ENCODE measurements at regions not wholly inside any gene's neighbourhood (a gene's known extent, or its start where the extent isn't known, plus 50 kb on each side); places are given as distances from the start of the nearest gene placed in this dataset.
"Not testable (repeated sequence)": the region's sequence is repeated elsewhere in the genome, so short reads cannot be mapped to it uniquely, and the experiment has no call there.

DNA sequence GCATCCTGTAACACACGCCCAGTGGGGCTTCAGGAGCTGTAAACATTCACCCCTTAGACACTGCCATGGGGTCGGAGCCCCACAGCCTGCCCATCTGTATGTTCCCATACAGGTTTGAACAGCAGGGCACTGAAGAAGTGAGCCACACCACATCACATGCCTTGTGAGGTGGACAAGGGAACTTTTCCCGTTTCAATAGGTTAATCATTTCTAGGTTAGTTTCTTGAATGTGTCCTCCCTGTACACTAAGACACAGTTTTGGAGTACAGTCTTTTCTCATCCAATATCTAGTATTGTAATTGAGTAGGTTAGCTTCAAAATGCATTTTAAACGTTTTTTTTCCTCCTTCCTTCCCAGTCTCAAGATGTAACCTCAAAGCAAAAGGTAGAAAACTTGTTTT is 700.2 kb upstream of the PCDH20 start:
- no peak for DNase-seq
- Histone ChIP-seq H3K4me3 (ENCODE audit: low read depth, low read length) (no peak overlapping the region), H3K27ac (no peak overlapping the region), H3K27me3 (ENCODE audit: insufficient read depth, low read depth, severe bottlenecking) (no peaks in the 10 kb centered on the region), H3K9me3 (ENCODE audit: severe bottlenecking) (no peaks in the 10 kb centered on the region), H3K36me3 (no peaks in the 10 kb centered on the region)
- TF ChIP-seq, protein P1, sequence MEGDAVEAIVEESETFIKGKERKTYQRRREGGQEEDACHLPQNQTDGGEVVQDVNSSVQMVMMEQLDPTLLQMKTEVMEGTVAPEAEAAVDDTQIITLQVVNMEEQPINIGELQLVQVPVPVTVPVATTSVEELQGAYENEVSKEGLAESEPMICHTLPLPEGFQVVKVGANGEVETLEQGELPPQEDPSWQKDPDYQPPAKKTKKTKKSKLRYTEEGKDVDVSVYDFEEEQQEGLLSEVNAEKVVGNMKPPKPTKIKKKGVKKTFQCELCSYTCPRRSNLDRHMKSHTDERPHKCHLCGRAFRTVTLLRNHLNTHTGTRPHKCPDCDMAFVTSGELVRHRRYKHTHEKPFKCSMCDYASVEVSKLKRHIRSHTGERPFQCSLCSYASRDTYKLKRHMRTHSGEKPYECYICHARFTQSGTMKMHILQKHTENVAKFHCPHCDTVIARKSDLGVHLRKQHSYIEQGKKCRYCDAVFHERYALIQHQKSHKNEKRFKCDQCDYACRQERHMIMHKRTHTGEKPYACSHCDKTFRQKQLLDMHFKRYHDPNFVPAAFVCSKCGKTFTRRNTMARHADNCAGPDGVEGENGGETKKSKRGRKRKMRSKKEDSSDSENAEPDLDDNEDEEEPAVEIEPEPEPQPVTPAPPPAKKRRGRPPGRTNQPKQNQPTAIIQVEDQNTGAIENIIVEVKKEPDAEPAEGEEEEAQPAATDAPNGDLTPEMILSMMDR (IDR thresholded peaks at IDR 0.05; ENCODE audit: low read depth, low read length): no peak

DNA sequence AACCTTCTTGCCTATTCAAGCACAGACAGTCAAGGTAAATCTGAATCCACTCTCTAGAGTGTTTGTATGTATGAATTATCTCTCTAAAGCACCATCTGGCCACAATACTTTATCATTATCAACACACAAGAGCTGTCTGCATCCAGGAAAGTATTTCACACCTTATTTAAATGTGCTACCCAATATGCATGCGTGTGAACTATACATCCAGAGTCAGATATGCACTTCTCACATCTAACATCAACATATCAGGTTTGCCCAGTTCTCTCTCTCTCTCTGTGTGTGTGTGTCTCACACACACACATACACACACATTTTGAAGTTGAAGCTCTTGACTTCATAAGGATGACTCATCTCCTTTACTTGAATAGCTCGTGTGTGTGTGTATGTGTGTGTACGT is 697.5 kb upstream of the PCDH20 start:
- H3K36me3 ChIP-seq: no peaks in the 10 kb centered on the region
- H3K4me3 ChIP-seq (ENCODE audit: low read depth, low read length): no peak overlapping the region
- no peaks in the 10 kb centered on the region for H3K9me3 ChIP-seq (ENCODE audit: severe bottlenecking)
- no peak overlapping the region for H3K27ac ChIP-seq
- H3K27me3 ChIP-seq (ENCODE audit: insufficient read depth, low read depth, severe bottlenecking): no peaks in the 10 kb centered on the region
- no peak for DNase-seq
- TF ChIP-seq, protein P1 (IDR thresholded peaks at IDR 0.05; ENCODE audit: low read depth, low read length): no peak

DNA sequence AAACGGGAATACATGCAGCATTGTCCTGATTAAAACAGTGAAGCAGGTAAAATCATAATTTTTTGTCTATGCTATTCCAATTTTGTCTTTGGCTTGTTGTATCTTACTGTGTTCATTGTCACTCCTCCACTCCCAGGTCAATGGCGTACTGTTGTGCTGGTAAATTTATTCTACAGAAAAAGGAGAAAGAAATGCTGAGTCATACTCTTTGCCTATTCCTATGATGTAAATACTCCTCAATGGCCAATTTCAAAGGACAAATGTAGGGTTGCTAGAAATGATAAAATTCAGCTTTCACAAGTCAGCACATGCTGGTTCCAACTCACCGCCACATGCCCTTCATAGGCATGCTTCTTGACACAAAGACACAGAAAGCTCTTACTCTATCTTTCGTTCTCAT is 694.4 kb upstream of the PCDH20 start:
- TF ChIP-seq, protein P1 (IDR thresholded peaks at IDR 0.05; ENCODE audit: low read depth, low read length): no peak
- Histone ChIP-seq H3K9me3 (ENCODE audit: severe bottlenecking) (no peaks in the 10 kb centered on the region), H3K4me3 (ENCODE audit: low read depth, low read length) (no peak overlapping the region), H3K36me3 (no peaks in the 10 kb centered on the region), H3K27me3 (ENCODE audit: insufficient read depth, low read depth, severe bottlenecking) (no peaks in the 10 kb centered on the region), H3K27ac (no peak overlapping the region)
- no peak for DNase-seq

DNA sequence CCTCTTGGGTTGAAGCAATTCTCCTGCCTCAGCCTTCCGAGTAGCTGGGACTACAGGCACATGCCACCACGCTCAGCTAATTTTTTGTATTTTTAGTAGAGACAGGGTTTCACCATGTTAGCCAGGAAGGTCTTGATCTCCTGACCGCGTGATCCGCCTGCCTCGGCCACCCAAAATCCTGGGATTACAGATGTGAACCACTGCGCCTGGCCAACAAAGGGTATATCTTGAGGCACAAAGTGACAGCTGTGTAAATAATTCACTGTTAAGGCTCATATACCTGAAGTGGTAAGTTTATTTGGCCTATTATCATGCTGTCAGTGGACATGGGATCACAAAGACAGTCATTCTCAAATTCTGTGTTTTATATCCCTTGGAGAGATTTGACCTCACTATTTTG is 688.5 kb upstream of the PCDH20 start:
- not testable (repeated sequence) for H3K4me3 ChIP-seq (ENCODE audit: low read depth, low read length); DNase-seq; H3K9me3 ChIP-seq (ENCODE audit: severe bottlenecking); H3K27me3 ChIP-seq (ENCODE audit: insufficient read depth, low read depth, severe bottlenecking); H3K27ac ChIP-seq; H3K36me3 ChIP-seq

DNA sequence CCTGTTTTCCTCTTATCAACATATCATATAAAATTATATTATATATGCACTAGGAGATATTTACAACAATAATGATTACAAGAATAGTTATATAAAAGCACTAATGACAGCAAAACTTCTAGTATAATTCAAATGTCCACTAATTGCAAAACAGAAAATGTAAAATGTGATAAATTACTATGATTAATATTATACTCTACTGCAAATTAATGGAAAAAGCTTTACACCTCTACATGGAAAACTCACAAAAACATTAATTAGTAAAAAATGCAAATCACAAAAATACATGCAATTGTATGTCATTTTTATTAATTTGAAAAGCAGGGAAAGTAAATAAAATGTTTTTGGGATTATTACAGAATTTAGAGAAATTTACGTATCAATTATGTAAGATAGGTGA is 681.0 kb upstream of the PCDH20 start:
- TF ChIP-seq, protein P1 (IDR thresholded peaks at IDR 0.05; ENCODE audit: low read depth, low read length): no peak
- no peak for DNase-seq
- Histone ChIP-seq H3K9me3 (ENCODE audit: severe bottlenecking) (no peaks in the 10 kb centered on the region), H3K27ac (no peak overlapping the region), H3K36me3 (no peaks in the 10 kb centered on the region), H3K4me3 (ENCODE audit: low read depth, low read length) (no peak overlapping the region), H3K27me3 (ENCODE audit: insufficient read depth, low read depth, severe bottlenecking) (no peaks in the 10 kb centered on the region)

DNA sequence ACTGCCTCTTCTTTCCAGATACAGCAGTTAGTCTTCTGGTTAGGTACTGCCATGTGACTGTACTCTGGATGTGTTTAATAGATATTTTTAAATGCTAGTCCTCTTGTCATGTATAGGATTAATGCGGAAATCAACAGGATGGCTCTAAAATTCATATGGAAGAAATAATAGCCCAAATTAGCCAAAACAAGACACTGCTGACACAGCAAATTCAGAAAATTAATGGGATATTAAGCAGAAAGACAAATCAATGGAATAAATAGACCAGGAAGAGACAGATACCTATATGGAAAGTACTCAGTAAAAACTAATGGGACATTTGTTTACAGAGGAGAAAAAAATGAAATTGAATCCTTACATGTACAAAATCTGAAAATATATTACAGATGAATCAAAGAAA is 679.3 kb upstream of the PCDH20 start:
- TF ChIP-seq, protein P1 (IDR thresholded peaks at IDR 0.05; ENCODE audit: low read depth, low read length): no peak
- Histone ChIP-seq H3K36me3 (no peaks in the 10 kb centered on the region), H3K9me3 (ENCODE audit: severe bottlenecking) (no peaks in the 10 kb centered on the region), H3K27ac (no peak overlapping the region), H3K4me3 (ENCODE audit: low read depth, low read length) (no peak overlapping the region), H3K27me3 (ENCODE audit: insufficient read depth, low read depth, severe bottlenecking) (no peaks in the 10 kb centered on the region)
- DNase-seq: no peak
